ENCODE measurements at regions not wholly inside any gene's neighbourhood (a gene's known extent, or its start where the extent isn't known, plus 50 kb on each side); places are given as distances from the start of the nearest gene placed in this dataset.

DNA sequence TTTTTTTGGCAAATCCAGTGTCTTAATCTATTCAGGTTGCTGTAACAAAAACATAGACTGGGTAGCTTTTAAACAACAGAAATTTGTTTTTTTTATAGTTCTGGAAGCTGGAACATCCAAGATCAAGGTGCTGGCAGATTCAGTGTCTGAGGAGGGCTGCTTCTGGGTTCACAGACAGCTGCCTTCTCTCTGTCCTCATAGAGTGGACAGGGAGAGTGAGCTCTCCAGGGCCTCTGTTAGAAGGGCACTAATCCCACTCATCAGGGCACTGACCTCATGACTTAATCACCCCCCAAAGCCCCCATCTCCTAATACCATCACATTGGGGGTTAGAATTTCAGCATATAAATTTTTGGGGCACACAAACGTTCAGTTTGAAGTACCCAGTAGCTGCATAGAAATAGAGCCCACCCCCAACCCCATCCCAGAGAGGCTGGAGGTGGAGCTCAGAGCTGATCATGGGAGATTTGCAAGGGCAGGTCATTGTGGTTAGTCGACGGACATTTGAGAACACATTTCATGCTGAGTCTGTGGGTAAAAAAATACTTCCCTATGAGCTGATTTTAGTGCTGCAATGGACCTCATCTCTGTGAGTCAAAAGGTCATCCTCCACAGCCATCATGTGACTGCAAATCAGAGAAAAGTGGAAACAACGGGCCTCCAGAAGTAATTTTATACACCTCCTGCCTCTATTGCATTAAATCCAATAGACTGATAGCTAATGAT, 203.1 kb upstream of the CADM1 start:
- Histone ChIP-seq H3K9ac (no peak overlapping the region), H3K4me3 (no peak overlapping the region), H3K36me3 (ENCODE audit: low read depth) (no peaks in the 10 kb centered on the region), H3K27ac (no peak overlapping the region), H4K20me1 (ENCODE audit: insufficient read depth) (no peaks in the 10 kb centered on the region), H3K9me3 (ENCODE audit: low read depth) (no peaks in the 10 kb centered on the region), H3F3A (ENCODE audit: insufficient read depth) (no peaks in the 10 kb centered on the region), H3K4me1 (ENCODE audit: insufficient read depth) (no peaks in the 10 kb centered on the region), H3K79me2 (ENCODE audit: insufficient read depth) (no peaks in the 10 kb centered on the region), H2AFZ (no peak overlapping the region), H3K27me3 (replicated peaks; ENCODE audit: insufficient read depth) (no peaks in the 10 kb centered on the region), H3K9me2 (ENCODE audit: insufficient read depth) (no peaks in the 10 kb centered on the region), H3K4me2 (ENCODE audit: unreplicated experiment) (no peak overlapping the region)
- in situ Hi-C loops (cut with MboI): no loop called here
- DNase-seq: no peak
- 29 to 36% methylated on average over 4 of the region's 4 CpGs for WGBS, 2 experiments (ENCODE audit: low coverage in 1 of 2, low lambda C conversion rate in 2 of 2, missing lambda C conversion rate in 2 of 2)
- TF ChIP-seq EZH2 (IDR thresholded peaks at IDR 0.05; ENCODE audit: insufficient read depth, poor library complexity, severe bottlenecking): no peak
- no peak for TF ChIP-seq EZH2phosphoT487 (IDR thresholded peaks at IDR 0.05; ENCODE audit: insufficient read depth, low read depth)

- no peaks in the 10 kb centered on the region for H3K4me1 ChIP-seq (ENCODE audit: insufficient read depth)
- in situ Hi-C loops (cut with MboI): no loop called here
- no peaks in the 10 kb centered on the region for H3K79me2 ChIP-seq (ENCODE audit: insufficient read depth)
- H3K4me3 ChIP-seq: no peak overlapping the region
- H3F3A ChIP-seq (ENCODE audit: insufficient read depth): no peaks in the 10 kb centered on the region
- H2AFZ ChIP-seq: no peak overlapping the region
- no peak overlapping the region for H3K27ac ChIP-seq
- WGBS, 2 experiments (ENCODE audit: low coverage in 1 of 2, low lambda C conversion rate in 2 of 2, missing lambda C conversion rate in 2 of 2): 0 to 11% methylated on average over 1 of the region's 1 CpG
- H4K20me1 ChIP-seq (ENCODE audit: insufficient read depth): no peaks in the 10 kb centered on the region
- H3K27me3 ChIP-seq (replicated peaks; ENCODE audit: insufficient read depth): no peaks in the 10 kb centered on the region
- no peak for DNase-seq
- H3K9me2 ChIP-seq (ENCODE audit: insufficient read depth): no peaks in the 10 kb centered on the region
- no peaks in the 10 kb centered on the region for H3K9me3 ChIP-seq (ENCODE audit: low read depth)
- no peaks in the 10 kb centered on the region for H3K36me3 ChIP-seq (ENCODE audit: low read depth)
- no peak overlapping the region for H3K9ac ChIP-seq
- TF ChIP-seq EZH2 (IDR thresholded peaks at IDR 0.05; ENCODE audit: insufficient read depth, poor library complexity, severe bottlenecking) (no peak), EZH2phosphoT487 (IDR thresholded peaks at IDR 0.05; ENCODE audit: insufficient read depth, low read depth) (no peak)
- H3K4me2 ChIP-seq (ENCODE audit: unreplicated experiment): no peak overlapping the region
These were observed 202.5 kb upstream of the CADM1 start for GRCh38 chr11:115706626-115707135.

- Histone ChIP-seq H4K20me1 (ENCODE audit: insufficient read depth) (no peaks in the 10 kb centered on the region), H3K4me2 (ENCODE audit: unreplicated experiment) (no peak overlapping the region), H3K9me3 (ENCODE audit: low read depth) (no peaks in the 10 kb centered on the region), H3K36me3 (ENCODE audit: low read depth) (no peaks in the 10 kb centered on the region), H3K9me2 (ENCODE audit: insufficient read depth) (no peaks in the 10 kb centered on the region), H3K27me3 (replicated peaks; ENCODE audit: insufficient read depth) (no peaks in the 10 kb centered on the region), H2AFZ (no peak overlapping the region), H3K4me1 (ENCODE audit: insufficient read depth) (no peaks in the 10 kb centered on the region), H3F3A (ENCODE audit: insufficient read depth) (no peaks in the 10 kb centered on the region), H3K79me2 (ENCODE audit: insufficient read depth) (no peaks in the 10 kb centered on the region), H3K27ac (no peak overlapping the region), H3K9ac (no peak overlapping the region), H3K4me3 (no peak overlapping the region)
- 10 to 21% methylated on average over 2 of the region's 2 CpGs for WGBS, 2 experiments (ENCODE audit: low coverage in 1 of 2, low lambda C conversion rate in 2 of 2, missing lambda C conversion rate in 2 of 2)
- DNase-seq: no peak
- in situ Hi-C loops (cut with MboI): no loop called here
- no peak for TF ChIP-seq EZH2 (IDR thresholded peaks at IDR 0.05; ENCODE audit: insufficient read depth, poor library complexity, severe bottlenecking)
- TF ChIP-seq EZH2phosphoT487 (IDR thresholded peaks at IDR 0.05; ENCODE audit: insufficient read depth, low read depth): no peak
These were observed 201.0 kb upstream of the CADM1 start for GRCh38 chr11:115705200-115705599.

- 20% methylated on average over 12 of the region's 12 CpGs for WGBS, 2 experiments (ENCODE audit: low coverage in 1 of 2, low lambda C conversion rate in 2 of 2, missing lambda C conversion rate in 2 of 2)
- H4K20me1 ChIP-seq (ENCODE audit: insufficient read depth): no peaks in the 10 kb centered on the region
- H2AFZ ChIP-seq: no peak overlapping the region
These were observed 197.0 kb upstream of the CADM1 start for GRCh38 chr11:115700981-115701875.

More at GRCh38 chr11:115700981-115701875, 197.0 kb upstream of the CADM1 start:
- no peaks in the 10 kb centered on the region for H3K4me1 ChIP-seq (ENCODE audit: insufficient read depth)
- H3K4me3 ChIP-seq: no peak overlapping the region
- in situ Hi-C loops (cut with MboI): no loop called here
- no peak overlapping the region for H3K4me2 ChIP-seq (ENCODE audit: unreplicated experiment)
- no peaks in the 10 kb centered on the region for H3F3A ChIP-seq (ENCODE audit: insufficient read depth)
- no peaks in the 10 kb centered on the region for H3K27me3 ChIP-seq (replicated peaks; ENCODE audit: insufficient read depth)
- H3K79me2 ChIP-seq (ENCODE audit: insufficient read depth): no peaks in the 10 kb centered on the region
- no peak overlapping the region for H3K27ac ChIP-seq
- H3K9ac ChIP-seq: no peak overlapping the region
- DNase-seq: no peak
- no peaks in the 10 kb centered on the region for H3K9me2 ChIP-seq (ENCODE audit: insufficient read depth)
- TF ChIP-seq EZH2 (IDR thresholded peaks at IDR 0.05; ENCODE audit: insufficient read depth, poor library complexity, severe bottlenecking) (no peak), EZH2phosphoT487 (IDR thresholded peaks at IDR 0.05; ENCODE audit: insufficient read depth, low read depth) (no peak)
- H3K9me3 ChIP-seq (ENCODE audit: low read depth): no peaks in the 10 kb centered on the region
- H3K36me3 ChIP-seq (ENCODE audit: low read depth): no peaks in the 10 kb centered on the region

All from GM23248 (cell line).